ENCODE measurements at regions not wholly inside any gene's neighbourhood (a gene's known extent, or its start where the extent isn't known, plus 50 kb on each side); places are given as distances from the start of the nearest gene placed in this dataset.

- TF ChIP-seq EZH2 (IDR thresholded peaks at IDR 0.05; ENCODE audit: insufficient read depth, poor library complexity, severe bottlenecking) (no peak), EZH2phosphoT487 (IDR thresholded peaks at IDR 0.05; ENCODE audit: insufficient read depth, low read depth) (no peak)
These were observed 122.8 kb upstream of the COL5A2 start for GRCh38 chr2:189302274-189302948.

Measured in GM23248 (cell line).